Loucy (cell line): ENCODE measurements at regions not wholly inside any gene's neighbourhood (a gene's known extent, or its start where the extent isn't known, plus 50 kb on each side); places are given as distances from the start of the nearest gene placed in this dataset.

Experiments used
- CTCF ChIP-seq: fragments of 200-600 bp; sonication (generic); conservative IDR thresholded peaks from 2 replicates; pipeline ENCODE4 v1.5.1; 2014; ENCODE audit warnings: mild to moderate bottlenecking, antibody characterized with exemption, low read length
- EZH2phosphoT487 ChIP-seq: fragments of 200-600 bp; IDR thresholded peaks from 2 replicates; pipeline ENCODE4 v1.6.1; 2018; ENCODE audit warnings: antibody characterized with exemption, mild to moderate bottlenecking, moderate library complexity, borderline replicate concordance

DNA sequence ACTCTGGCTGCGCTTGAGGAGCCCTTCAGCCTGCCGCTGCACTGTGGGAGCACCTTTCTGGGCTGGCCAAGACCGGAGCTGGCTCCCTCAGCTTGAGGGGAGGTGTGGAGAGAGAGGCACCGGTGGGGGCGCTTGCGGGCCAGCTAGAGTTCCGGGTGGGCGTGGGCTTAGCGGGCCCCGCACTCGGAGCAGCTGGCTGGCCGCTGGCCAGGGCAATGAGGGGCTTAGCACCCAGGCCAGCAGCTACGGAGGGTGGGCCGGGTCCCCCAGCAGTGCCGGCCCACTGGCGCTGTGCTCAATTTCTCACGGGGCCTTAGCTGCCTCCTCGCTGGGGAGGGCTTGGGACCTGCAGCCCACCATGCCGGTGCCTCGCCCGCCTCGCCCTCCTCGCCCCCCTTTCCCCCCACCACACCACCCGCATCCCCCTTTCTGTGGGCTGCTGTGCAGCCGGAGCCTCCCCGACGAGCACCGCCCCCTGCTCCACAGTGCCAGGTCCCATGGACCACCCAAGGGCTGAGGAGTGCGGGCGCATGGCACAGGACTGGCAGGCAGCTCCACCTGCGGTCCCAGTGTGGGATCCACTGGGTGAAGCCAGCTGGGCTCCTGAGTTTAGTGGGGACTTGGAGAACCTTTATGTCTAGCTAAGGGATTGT, 954.5 kb downstream of the DTWD2 start:
- no peak for TF ChIP-seq CTCF
- TF ChIP-seq EZH2phosphoT487: no peak
